IPS-20b (cell line): ENCODE measurements at regions not wholly inside any gene's neighbourhood (a gene's known extent, or its start where the extent isn't known, plus 50 kb on each side); places are given as distances from the start of the nearest gene placed in this dataset.

ENCODE experiments used
- H3K27ac ChIP-seq: one replicate; pipeline ENCODE4 v1.5.1; 2013; ENCODE audit warnings: low read length
- H3K27me3 ChIP-seq: 2 replicates; pipeline ENCODE4 v1.6.1; 2013; ENCODE audit warnings: mild to moderate bottlenecking, low read length, inconsistent platforms; ENCODE audit not compliant: insufficient read depth
- H3K36me3 ChIP-seq: 2 replicates; pipeline ENCODE4 v1.6.1; 2013; ENCODE audit warnings: low read depth, mild to moderate bottlenecking, inconsistent platforms, low read length, moderate library complexity; ENCODE audit not compliant: insufficient read depth
- H3K4me1 ChIP-seq: 2 replicates; pipeline ENCODE4 v1.6.1; 2013; ENCODE audit warnings: mild to moderate bottlenecking, control low read depth, inconsistent platforms, low read length, moderate library complexity; ENCODE audit not compliant: insufficient read depth
- H3K4me3 ChIP-seq: 2 replicates; pipeline ENCODE4 v1.5.1; 2013; ENCODE audit warnings: mild to moderate bottlenecking, low read length, inconsistent platforms
- H3K9ac ChIP-seq: 2 replicates; pipeline ENCODE4 v1.6.1; 2013; ENCODE audit warnings: low read depth, mild to moderate bottlenecking, inconsistent platforms, low read length, moderate library complexity
- H3K9me3 ChIP-seq: 2 replicates; pipeline ENCODE4 v1.6.1; 2013; ENCODE audit warnings: mild to moderate bottlenecking, low read depth, low read length, inconsistent platforms; ENCODE audit not compliant: insufficient read depth

- Histone ChIP-seq H3K9ac (no peak overlapping the region), H3K36me3 (no peaks in the 10 kb centered on the region), H3K27me3 (no peaks in the 10 kb centered on the region), H3K9me3 (no peaks in the 10 kb centered on the region), H3K4me3 (peak overlapping the region; percentile 34; the same call in 1 of the 2 replicates), H3K4me1 (peaks cover 6% of the 10 kb centered on the region; the same call in 1 of the 2 replicates), H3K27ac (no peak overlapping the region)
Measured at GRCh38 chr2:198297350-198297749, 493.0 kb downstream of the PLCL1 start.

GRCh38 chr2:198296665-198297308 is 492.4 kb downstream of the PLCL1 start:
- Histone ChIP-seq H3K9ac (no peak overlapping the region), H3K4me3 (peak overlapping the region; percentile 34; the same call in 1 of the 2 replicates), H3K27me3 (no peaks in the 10 kb centered on the region), H3K27ac (no peak overlapping the region), H3K36me3 (no peaks in the 10 kb centered on the region), H3K9me3 (no peaks in the 10 kb centered on the region), H3K4me1 (peaks cover 6% of the 10 kb centered on the region; the same call in 1 of the 2 replicates)

GRCh38 chr2:198293281-198293680 is 488.9 kb downstream of the PLCL1 start:
- H3K27me3 ChIP-seq = no peaks in the 10 kb centered on the region
- H3K4me3 ChIP-seq = no peak overlapping the region
- H3K36me3 ChIP-seq = no peaks in the 10 kb centered on the region
- H3K4me1 ChIP-seq = peaks cover 6% of the 10 kb centered on the region; the same call in 1 of the 2 replicates
- H3K9me3 ChIP-seq = no peaks in the 10 kb centered on the region
- H3K9ac ChIP-seq = no peak overlapping the region
- H3K27ac ChIP-seq = no peak overlapping the region

GRCh38 chr2:198289811-198290210 is 485.4 kb downstream of the PLCL1 start:
- no peak overlapping the region for H3K9ac ChIP-seq
- H3K36me3 ChIP-seq = no peaks in the 10 kb centered on the region
- no peaks in the 10 kb centered on the region for H3K9me3 ChIP-seq
- H3K27me3 ChIP-seq = no peaks in the 10 kb centered on the region
- no peak overlapping the region for H3K4me3 ChIP-seq
- no peak overlapping the region for H3K27ac ChIP-seq
- no peaks in the 10 kb centered on the region for H3K4me1 ChIP-seq

GRCh38 chr2:198287706-198288105 is 483.3 kb downstream of the PLCL1 start:
- Histone ChIP-seq H3K9ac (no peak overlapping the region), H3K27me3 (no peaks in the 10 kb centered on the region), H3K4me1 (no peaks in the 10 kb centered on the region), H3K9me3 (no peaks in the 10 kb centered on the region), H3K4me3 (no peak overlapping the region), H3K36me3 (no peaks in the 10 kb centered on the region), H3K27ac (no peak overlapping the region)

GRCh38 chr2:198285216-198285615 is 480.8 kb downstream of the PLCL1 start:
- Histone ChIP-seq H3K4me3 (no peak overlapping the region), H3K36me3 (no peaks in the 10 kb centered on the region), H3K4me1 (no peaks in the 10 kb centered on the region), H3K27ac (no peak overlapping the region), H3K9ac (no peak overlapping the region), H3K27me3 (no peaks in the 10 kb centered on the region), H3K9me3 (no peaks in the 10 kb centered on the region)

- Histone ChIP-seq H3K27me3 (no peaks in the 10 kb centered on the region), H3K4me3 (no peak overlapping the region), H3K9ac (no peak overlapping the region), H3K36me3 (no peaks in the 10 kb centered on the region), H3K9me3 (no peaks in the 10 kb centered on the region), H3K4me1 (no peaks in the 10 kb centered on the region), H3K27ac (no peak overlapping the region)
Measured at GRCh38 chr2:198283146-198283545, 478.8 kb downstream of the PLCL1 start.

- H3K27me3 ChIP-seq = no peaks in the 10 kb centered on the region
- no peaks in the 10 kb centered on the region for H3K36me3 ChIP-seq
- no peak overlapping the region for H3K4me3 ChIP-seq
- H3K9me3 ChIP-seq = no peaks in the 10 kb centered on the region
- no peak overlapping the region for H3K27ac ChIP-seq
- no peaks in the 10 kb centered on the region for H3K4me1 ChIP-seq
- H3K9ac ChIP-seq = no peak overlapping the region
Measured at GRCh38 chr2:198282061-198282460, 477.7 kb downstream of the PLCL1 start.

GRCh38 chr2:198280145-198280544 is 475.8 kb downstream of the PLCL1 start:
- Histone ChIP-seq H3K27ac (no peak overlapping the region), H3K4me1 (no peaks in the 10 kb centered on the region), H3K36me3 (no peaks in the 10 kb centered on the region), H3K27me3 (no peaks in the 10 kb centered on the region), H3K9ac (no peak overlapping the region), H3K9me3 (no peaks in the 10 kb centered on the region), H3K4me3 (no peak overlapping the region)

GRCh38 chr2:198279026-198279425 is 474.6 kb downstream of the PLCL1 start:
- Histone ChIP-seq H3K4me1 (no peaks in the 10 kb centered on the region), H3K27ac (no peak overlapping the region), H3K27me3 (no peaks in the 10 kb centered on the region), H3K9ac (no peak overlapping the region), H3K4me3 (no peak overlapping the region), H3K9me3 (no peaks in the 10 kb centered on the region), H3K36me3 (no peaks in the 10 kb centered on the region)

- Histone ChIP-seq H3K9ac (no peak overlapping the region), H3K4me1 (no peaks in the 10 kb centered on the region), H3K36me3 (no peaks in the 10 kb centered on the region), H3K27me3 (no peaks in the 10 kb centered on the region), H3K4me3 (no peak overlapping the region), H3K27ac (no peak overlapping the region), H3K9me3 (no peaks in the 10 kb centered on the region)
Measured at GRCh38 chr2:198277181-198277580, 472.8 kb downstream of the PLCL1 start.

- H3K36me3 ChIP-seq = no peaks in the 10 kb centered on the region
- no peak overlapping the region for H3K9ac ChIP-seq
- no peaks in the 10 kb centered on the region for H3K4me1 ChIP-seq
- no peak overlapping the region for H3K4me3 ChIP-seq
- no peaks in the 10 kb centered on the region for H3K27me3 ChIP-seq
- no peaks in the 10 kb centered on the region for H3K9me3 ChIP-seq
- no peak overlapping the region for H3K27ac ChIP-seq
Measured at GRCh38 chr2:198273660-198274059, 469.3 kb downstream of the PLCL1 start.
